ENCODE measurements at regions not wholly inside any gene's neighbourhood (a gene's known extent, or its start where the extent isn't known, plus 50 kb on each side); places are given as distances from the start of the nearest gene placed in this dataset.

- Mint-ChIP-seq H3K36me3 (ENCODE audit: unreplicated experiment) (no peaks in the 10 kb centered on the region), H3K4me3 (ENCODE audit: unreplicated experiment) (no peak overlapping the region), H3K27me3 (ENCODE audit: unreplicated experiment) (no peaks in the 10 kb centered on the region), H3K27ac (ENCODE audit: unreplicated experiment) (peak overlapping the region; percentile 16), H3K4me1 (ENCODE audit: unreplicated experiment) (peaks cover 9% of the 10 kb centered on the region), H3K9me3 (ENCODE audit: unreplicated experiment) (peaks cover 16% of the 10 kb centered on the region)
- no peak for DNase-seq (ENCODE audit: extremely low spot score, unreplicated experiment)
- TF ChIP-seq, protein P1, sequence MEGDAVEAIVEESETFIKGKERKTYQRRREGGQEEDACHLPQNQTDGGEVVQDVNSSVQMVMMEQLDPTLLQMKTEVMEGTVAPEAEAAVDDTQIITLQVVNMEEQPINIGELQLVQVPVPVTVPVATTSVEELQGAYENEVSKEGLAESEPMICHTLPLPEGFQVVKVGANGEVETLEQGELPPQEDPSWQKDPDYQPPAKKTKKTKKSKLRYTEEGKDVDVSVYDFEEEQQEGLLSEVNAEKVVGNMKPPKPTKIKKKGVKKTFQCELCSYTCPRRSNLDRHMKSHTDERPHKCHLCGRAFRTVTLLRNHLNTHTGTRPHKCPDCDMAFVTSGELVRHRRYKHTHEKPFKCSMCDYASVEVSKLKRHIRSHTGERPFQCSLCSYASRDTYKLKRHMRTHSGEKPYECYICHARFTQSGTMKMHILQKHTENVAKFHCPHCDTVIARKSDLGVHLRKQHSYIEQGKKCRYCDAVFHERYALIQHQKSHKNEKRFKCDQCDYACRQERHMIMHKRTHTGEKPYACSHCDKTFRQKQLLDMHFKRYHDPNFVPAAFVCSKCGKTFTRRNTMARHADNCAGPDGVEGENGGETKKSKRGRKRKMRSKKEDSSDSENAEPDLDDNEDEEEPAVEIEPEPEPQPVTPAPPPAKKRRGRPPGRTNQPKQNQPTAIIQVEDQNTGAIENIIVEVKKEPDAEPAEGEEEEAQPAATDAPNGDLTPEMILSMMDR (IDR thresholded peaks at IDR 0.05), result no peak
These were observed 70.1 kb upstream of the MEF2A start for GRCh38 chr15:99495430-99496301.

- Mint-ChIP-seq H3K36me3 (ENCODE audit: unreplicated experiment) (no peaks in the 10 kb centered on the region), H3K4me1 (ENCODE audit: unreplicated experiment) (peaks cover 9% of the 10 kb centered on the region), H3K27ac (ENCODE audit: unreplicated experiment) (no peak overlapping the region), H3K27me3 (ENCODE audit: unreplicated experiment) (no peaks in the 10 kb centered on the region), H3K4me3 (ENCODE audit: unreplicated experiment) (no peak overlapping the region), H3K9me3 (ENCODE audit: unreplicated experiment) (peaks cover 16% of the 10 kb centered on the region)
- DNase-seq (ENCODE audit: extremely low spot score, unreplicated experiment), result no peak
- TF ChIP-seq, protein P1 (IDR thresholded peaks at IDR 0.05), result no peak
These were observed 69.5 kb upstream of the MEF2A start for GRCh38 chr15:99496302-99496629.

GRCh38 chr15:99502182-99502581, 63.6 kb upstream of the MEF2A start:
- peaks cover 16% of the 10 kb centered on the region for H3K9me3 Mint-ChIP-seq (ENCODE audit: unreplicated experiment)

GRCh38 chr15:99502661-99503060, 63.1 kb upstream of the MEF2A start:
- H3K9me3 Mint-ChIP-seq (ENCODE audit: unreplicated experiment), result peaks cover 12% of the 10 kb centered on the region

More at GRCh38 chr15:99502182-99502581, 63.6 kb upstream of the MEF2A start:
- Mint-ChIP-seq H3K36me3 (ENCODE audit: unreplicated experiment) (no peaks in the 10 kb centered on the region), H3K27ac (ENCODE audit: unreplicated experiment) (no peak overlapping the region), H3K4me3 (ENCODE audit: unreplicated experiment) (no peak overlapping the region), H3K27me3 (ENCODE audit: unreplicated experiment) (no peaks in the 10 kb centered on the region), H3K4me1 (ENCODE audit: unreplicated experiment) (peaks cover 14% of the 10 kb centered on the region)
- DNase-seq (ENCODE audit: extremely low spot score, unreplicated experiment), result no peak
- TF ChIP-seq, protein P1 (IDR thresholded peaks at IDR 0.05), result no peak

DNA sequence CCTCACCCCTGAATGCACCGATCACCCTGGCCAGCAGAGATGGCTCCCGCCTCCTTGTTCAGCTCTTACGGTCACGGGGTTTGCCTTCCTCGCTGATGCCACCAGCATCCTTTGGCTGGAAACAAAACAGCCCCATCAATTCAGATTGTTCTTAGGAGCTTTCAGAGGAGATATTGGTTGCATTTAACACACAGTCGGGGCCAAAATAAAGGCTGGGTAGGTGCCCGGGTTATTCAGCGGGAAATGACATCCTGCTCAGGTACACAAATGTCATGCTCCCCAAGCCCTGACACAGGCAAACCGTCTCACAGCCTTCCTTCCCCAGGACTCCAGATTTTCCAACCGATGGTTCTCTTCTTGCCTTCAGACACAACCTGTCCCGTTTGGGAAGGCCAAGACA, 62.4 kb upstream of the MEF2A start:
- TF ChIP-seq, protein P1 (IDR thresholded peaks at IDR 0.05), result no peak
- no peak overlapping the region for H3K27ac Mint-ChIP-seq (ENCODE audit: unreplicated experiment)
- peaks cover 8% of the 10 kb centered on the region for H3K9me3 Mint-ChIP-seq (ENCODE audit: unreplicated experiment)
- no peak for DNase-seq (ENCODE audit: extremely low spot score, unreplicated experiment)
- no peaks in the 10 kb centered on the region for H3K27me3 Mint-ChIP-seq (ENCODE audit: unreplicated experiment)
- H3K4me3 Mint-ChIP-seq (ENCODE audit: unreplicated experiment), result no peak overlapping the region
- H3K36me3 Mint-ChIP-seq (ENCODE audit: unreplicated experiment), result no peaks in the 10 kb centered on the region
- H3K4me1 Mint-ChIP-seq (ENCODE audit: unreplicated experiment), result peaks cover 23% of the 10 kb centered on the region

More at GRCh38 chr15:99502661-99503060, 63.1 kb upstream of the MEF2A start:
- no peaks in the 10 kb centered on the region for H3K36me3 Mint-ChIP-seq (ENCODE audit: unreplicated experiment)
- no peak overlapping the region for H3K27ac Mint-ChIP-seq (ENCODE audit: unreplicated experiment)
- H3K4me3 Mint-ChIP-seq (ENCODE audit: unreplicated experiment), result no peak overlapping the region
- H3K4me1 Mint-ChIP-seq (ENCODE audit: unreplicated experiment), result peaks cover 17% of the 10 kb centered on the region
- TF ChIP-seq, protein P1 (IDR thresholded peaks at IDR 0.05), result no peak
- no peaks in the 10 kb centered on the region for H3K27me3 Mint-ChIP-seq (ENCODE audit: unreplicated experiment)
- no peak for DNase-seq (ENCODE audit: extremely low spot score, unreplicated experiment)

All from osteocyte (in vitro differentiated cells).